Astrocyte (in vitro differentiated cells and primary cell): ENCODE measurements at regions not wholly inside any gene's neighbourhood (a gene's known extent, or its start where the extent isn't known, plus 50 kb on each side); places are given as distances from the start of the nearest gene placed in this dataset.
A peak's percentile ranks its signal among the peaks of the same experiment; 100 is the strongest.

Experiments
- DNase-seq: peaks from one replicate; pipeline ENCODE4 v3.0.0-alpha.2; 2010; ENCODE audit warnings: low read depth
- FAIRE-seq: peaks from 2 replicates; lab custom pipeline; 2011; peaks lifted over from hg19 to GRCh38; lab: Jason Lieb, UNC
- H2AFZ ChIP-seq: 2 replicates; pipeline ENCODE4 v1.6.0; 2012; ENCODE audit warnings: low read depth, low read length, inconsistent platforms
- H3K27ac ChIP-seq: 2 replicates; pipeline ENCODE4 v1.5.1; 2011; ENCODE audit warnings: low read depth, low read length, inconsistent platforms
- H3K27me3 ChIP-seq: 2 replicates; pipeline ENCODE4 v1.6.0; 2011; ENCODE audit warnings: low read length, inconsistent platforms; ENCODE audit not compliant: insufficient read depth
- H3K36me3 ChIP-seq: 2 replicates; pipeline ENCODE4 v1.5.1; 2011; ENCODE audit warnings: low read length, inconsistent platforms; ENCODE audit not compliant: insufficient read depth
- H3K4me1 ChIP-seq: 2 replicates; pipeline ENCODE4 v1.5.1; 2011; ENCODE audit warnings: low read length, inconsistent platforms; ENCODE audit not compliant: insufficient read depth
- H3K4me2 ChIP-seq: 2 replicates; pipeline ENCODE4 v1.6.0; 2012; ENCODE audit warnings: low read length, inconsistent platforms
- H3K4me3 ChIP-seq: 2 replicates; pipeline ENCODE4 v1.5.1; 2011; ENCODE audit warnings: low read depth, mild to moderate bottlenecking, low read length, inconsistent platforms; ENCODE audit not compliant: insufficient read depth
- H3K79me2 ChIP-seq: 2 replicates; pipeline ENCODE4 v1.6.0; 2012; ENCODE audit warnings: mild to moderate bottlenecking, low read length, inconsistent platforms; ENCODE audit not compliant: insufficient read depth
- H3K9ac ChIP-seq: 2 replicates; pipeline ENCODE4 v1.6.0; 2012; ENCODE audit warnings: mild to moderate bottlenecking, low read length, inconsistent platforms
- H3K9me3 ChIP-seq: 2 replicates; pipeline ENCODE4 v1.5.1; 2012; ENCODE audit warnings: low read depth, mild to moderate bottlenecking, low read length, inconsistent platforms; ENCODE audit not compliant: insufficient read depth
- H4K20me1 ChIP-seq: 2 replicates; pipeline ENCODE4 v1.6.0; 2012; ENCODE audit warnings: low read length, inconsistent platforms; ENCODE audit not compliant: insufficient read depth
- H3K27ac Mint-ChIP-seq: one replicate; pipeline ENCODE4 v1.8.0; 2021; ENCODE audit warnings: mild to moderate bottlenecking, mixed read lengths; ENCODE audit not compliant: unreplicated experiment
- H3K27me3 Mint-ChIP-seq: one replicate; pipeline ENCODE4 v1.8.0; 2021; ENCODE audit warnings: low read depth, mixed read lengths; ENCODE audit not compliant: unreplicated experiment
- H3K36me3 Mint-ChIP-seq: one replicate; pipeline ENCODE4 v1.8.0; 2021; ENCODE audit warnings: low read depth, mixed read lengths; ENCODE audit not compliant: unreplicated experiment
- H3K4me1 Mint-ChIP-seq: one replicate; pipeline ENCODE4 v1.8.0; 2021; ENCODE audit warnings: low read depth, mixed read lengths; ENCODE audit not compliant: unreplicated experiment
- H3K4me3 Mint-ChIP-seq: one replicate; pipeline ENCODE4 v1.8.0; 2021; ENCODE audit warnings: mild to moderate bottlenecking, moderate library complexity, mixed read lengths; ENCODE audit not compliant: unreplicated experiment
- H3K9me3 Mint-ChIP-seq: one replicate; pipeline ENCODE4 v1.8.0; 2021; ENCODE audit warnings: mild to moderate bottlenecking, mixed read lengths; ENCODE audit not compliant: unreplicated experiment
- CTCF ChIP-seq: IDR thresholded peaks from 2 replicates; pipeline ENCODE4 v1.5.1; 2011; ENCODE audit warnings: low read depth, mild to moderate bottlenecking, inconsistent platforms, low read length, moderate library complexity; ENCODE audit not compliant: insufficient read depth
- EZH2 ChIP-seq: IDR thresholded peaks from 2 replicates; pipeline ENCODE4 v1.6.1; 2012; ENCODE audit warnings: mild to moderate bottlenecking, low read length, inconsistent platforms; ENCODE audit not compliant: insufficient read depth

GRCh38 chr1:193451606-193452005 is 265.2 kb upstream of the B3GALT2 start:
- Mint-ChIP-seq H3K27me3 (no peaks in the 10 kb centered on the region), H3K4me1 (peaks cover 7% of the 10 kb centered on the region), H3K4me3 (no peak overlapping the region), H3K36me3 (no peaks in the 10 kb centered on the region), H3K27ac (no peak overlapping the region), H3K9me3 (no peaks in the 10 kb centered on the region)
- Histone ChIP-seq H3K27ac (no peak overlapping the region), H3K4me1 (peaks cover 2% of the 10 kb centered on the region), H3K27me3 (no peaks in the 10 kb centered on the region), H3K4me3 (no peak overlapping the region), H2AFZ (no peak overlapping the region), H3K36me3 (no peaks in the 10 kb centered on the region), H3K9me3 (no peaks in the 10 kb centered on the region), H3K4me2 (no peak overlapping the region), H3K9ac (no peak overlapping the region), H3K79me2 (no peaks in the 10 kb centered on the region), H4K20me1 (no peaks in the 10 kb centered on the region)
- TF ChIP-seq CTCF (no peak), EZH2 (no peak)
- no peak for DNase-seq
- no peak for FAIRE-seq

GRCh38 chr1:193451001-193451400 is 264.6 kb upstream of the B3GALT2 start:
- no peak overlapping the region for H3K4me2 ChIP-seq
- no peak for FAIRE-seq
- no peak overlapping the region for H3K4me3 Mint-ChIP-seq
- no peak overlapping the region for H3K27ac ChIP-seq
- no peak overlapping the region for H2AFZ ChIP-seq
- H3K27me3 Mint-ChIP-seq, result no peaks in the 10 kb centered on the region
- H3K27me3 ChIP-seq, result no peaks in the 10 kb centered on the region
- H3K79me2 ChIP-seq, result no peaks in the 10 kb centered on the region
- no peaks in the 10 kb centered on the region for H4K20me1 ChIP-seq
- no peak overlapping the region for H3K27ac Mint-ChIP-seq
- H3K4me1 ChIP-seq, result peaks cover 2% of the 10 kb centered on the region
- no peaks in the 10 kb centered on the region for H3K9me3 Mint-ChIP-seq
- H3K4me1 Mint-ChIP-seq, result peaks cover 7% of the 10 kb centered on the region
- TF ChIP-seq EZH2 (no peak), CTCF (no peak)
- H3K9ac ChIP-seq, result no peak overlapping the region
- no peaks in the 10 kb centered on the region for H3K9me3 ChIP-seq
- no peak overlapping the region for H3K4me3 ChIP-seq
- no peaks in the 10 kb centered on the region for H3K36me3 Mint-ChIP-seq
- DNase-seq, result no peak
- H3K36me3 ChIP-seq, result no peaks in the 10 kb centered on the region

- H4K20me1 ChIP-seq, result no peaks in the 10 kb centered on the region
- Mint-ChIP-seq H3K4me3 (no peak overlapping the region), H3K27ac (peak overlapping the region; percentile 29), H3K36me3 (no peaks in the 10 kb centered on the region), H3K9me3 (no peaks in the 10 kb centered on the region), H3K27me3 (no peaks in the 10 kb centered on the region), H3K4me1 (peaks cover 7% of the 10 kb centered on the region)
- no peaks in the 10 kb centered on the region for H3K36me3 ChIP-seq
- H3K4me2 ChIP-seq, result no peak overlapping the region
- H3K9ac ChIP-seq, result no peak overlapping the region
- H3K4me1 ChIP-seq, result peaks cover 2% of the 10 kb centered on the region
- H2AFZ ChIP-seq, result no peak overlapping the region
- no peak overlapping the region for H3K27ac ChIP-seq
- TF ChIP-seq EZH2 (no peak), CTCF (no peak)
- DNase-seq (no peak), FAIRE-seq (no peak)
- no peaks in the 10 kb centered on the region for H3K27me3 ChIP-seq
- no peak overlapping the region for H3K4me3 ChIP-seq
- no peaks in the 10 kb centered on the region for H3K9me3 ChIP-seq
- no peaks in the 10 kb centered on the region for H3K79me2 ChIP-seq
These were observed 262.5 kb upstream of the B3GALT2 start for GRCh38 chr1:193448682-193449461.
